Prostate gland (tissue), 2 donors: ENCODE measurements at regions not wholly inside any gene's neighbourhood (a gene's known extent, or its start where the extent isn't known, plus 50 kb on each side); places are given as distances from the start of the nearest gene placed in this dataset.

ENCODE experiments used
- CTCF ChIP-seq, 4 experiments: fragments of 200-600 bp in 2 of 4; fragments of 450-650 bp in 2 of 4; sonication (generic) in 2 of 4; IDR thresholded peaks; 1 replicate in 3 of 4; 2 replicates in 1 of 4; pipeline ENCODE4 v1.5.1; 2016 to 2019; ENCODE audit warnings: antibody characterized with exemption in 4 of 4, mild to moderate bottlenecking in 2 of 4, moderate library complexity in 2 of 4
- POLR2A ChIP-seq: fragments of 450-650 bp; IDR thresholded peaks from one replicate; pipeline ENCODE4 v1.6.1; 2016; ENCODE audit warnings: antibody characterized with exemption, mild to moderate bottlenecking
- POLR2AphosphoS5 ChIP-seq: sonication (generic); formaldehyde crosslinking; IDR thresholded peaks from one replicate; pipeline ENCODE4 v1.6.1; 2017; ENCODE audit warnings: antibody characterized with exemption

DNA sequence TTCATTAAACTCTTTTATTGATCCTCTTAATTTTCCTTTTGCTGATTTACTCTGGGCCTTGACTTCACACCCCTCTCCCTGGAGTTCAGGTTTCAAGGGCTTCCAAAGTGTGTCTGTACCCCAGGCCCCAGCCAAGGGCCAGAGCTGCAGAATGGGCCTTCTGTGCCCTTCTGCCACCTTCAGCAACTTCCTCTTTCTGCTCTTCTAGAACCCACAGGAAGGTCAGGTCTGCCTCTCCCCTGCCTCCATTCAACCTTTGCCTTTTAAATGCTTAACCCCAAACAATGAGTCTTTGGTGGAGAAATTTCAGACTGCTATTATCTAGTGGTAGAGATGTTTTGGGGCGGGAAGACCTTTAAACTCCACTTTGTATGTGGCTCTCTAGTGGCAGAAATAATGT is 63.1 kb downstream of the TSN start:
- TF ChIP-seq CTCF (IDR thresholded peaks at IDR 0.05), result no peak
- no peak for TF ChIP-seq POLR2A
- TF ChIP-seq POLR2AphosphoS5, result no peak
